Medulla oblongata (tissue), 1 donor: ENCODE measurements at regions not wholly inside any gene's neighbourhood (a gene's known extent, or its start where the extent isn't known, plus 50 kb on each side); places are given as distances from the start of the nearest gene placed in this dataset.

Experiments used
- DNase-seq: peaks from one replicate; pipeline ENCODE4 v3.0.0-alpha.2; 2015; ENCODE audit errors: extremely low spot score

DNA sequence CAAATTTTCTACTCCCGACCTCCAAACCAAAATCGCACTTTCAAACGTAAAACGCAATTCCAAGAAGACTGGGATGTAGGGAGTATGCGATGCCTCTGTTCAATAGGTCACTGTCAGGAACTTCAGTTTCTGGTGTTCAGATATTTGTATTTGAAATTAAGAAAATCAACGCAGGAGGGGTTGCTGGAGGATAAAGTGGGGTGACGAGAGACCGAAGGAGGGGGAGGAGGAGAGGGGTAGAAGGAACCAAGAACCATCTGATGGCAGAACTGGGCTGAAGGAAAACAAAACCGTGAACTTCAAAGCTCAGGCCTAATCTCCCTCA, 293.8 kb upstream of the NFE2L3 start:
- no peak for DNase-seq

DNA sequence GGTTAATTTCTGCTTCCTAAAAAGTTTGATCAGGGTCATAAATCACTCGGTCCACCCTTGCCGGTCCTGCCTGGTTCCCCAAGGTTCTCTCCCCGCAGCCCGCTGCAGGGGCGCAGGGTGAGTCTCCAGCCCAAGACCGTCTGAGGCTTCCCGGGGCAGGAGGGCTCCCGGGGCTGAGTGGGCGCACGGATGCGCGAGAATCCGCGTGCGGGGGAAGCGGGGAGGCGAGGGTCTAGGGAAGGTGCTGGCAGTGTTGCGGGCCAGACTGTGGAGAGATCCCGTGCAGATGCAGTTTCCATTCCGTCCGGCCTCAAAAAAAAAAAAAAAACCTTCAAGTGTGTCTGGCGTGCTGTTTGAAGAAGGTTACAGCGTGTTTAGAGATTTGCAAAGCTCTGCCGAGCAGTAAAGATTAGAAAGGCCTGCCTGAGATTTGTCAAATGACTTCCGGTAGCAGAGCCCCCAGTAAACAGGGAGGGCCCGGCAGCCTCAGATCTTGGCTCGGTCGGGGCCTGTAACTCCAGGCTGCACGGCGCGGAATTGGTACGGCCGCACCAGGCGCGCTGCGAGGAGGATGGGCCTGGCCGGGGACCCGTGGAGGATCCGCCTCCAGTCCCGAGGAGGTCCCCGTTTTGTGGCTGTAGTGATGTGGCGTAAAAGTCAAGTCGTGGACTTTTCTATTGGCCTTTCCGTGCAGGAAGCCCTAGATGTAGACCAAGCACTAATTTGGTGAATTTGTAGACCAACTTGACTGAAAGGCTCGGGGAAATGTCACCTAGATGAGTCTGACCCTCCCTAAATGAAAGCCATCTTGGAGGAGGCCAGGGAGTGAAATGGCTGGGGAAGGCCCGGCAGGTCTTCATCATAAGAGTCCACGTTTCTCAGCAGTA, 293.2 kb upstream of the NFE2L3 start:
- DNase-seq = no peak

DNA sequence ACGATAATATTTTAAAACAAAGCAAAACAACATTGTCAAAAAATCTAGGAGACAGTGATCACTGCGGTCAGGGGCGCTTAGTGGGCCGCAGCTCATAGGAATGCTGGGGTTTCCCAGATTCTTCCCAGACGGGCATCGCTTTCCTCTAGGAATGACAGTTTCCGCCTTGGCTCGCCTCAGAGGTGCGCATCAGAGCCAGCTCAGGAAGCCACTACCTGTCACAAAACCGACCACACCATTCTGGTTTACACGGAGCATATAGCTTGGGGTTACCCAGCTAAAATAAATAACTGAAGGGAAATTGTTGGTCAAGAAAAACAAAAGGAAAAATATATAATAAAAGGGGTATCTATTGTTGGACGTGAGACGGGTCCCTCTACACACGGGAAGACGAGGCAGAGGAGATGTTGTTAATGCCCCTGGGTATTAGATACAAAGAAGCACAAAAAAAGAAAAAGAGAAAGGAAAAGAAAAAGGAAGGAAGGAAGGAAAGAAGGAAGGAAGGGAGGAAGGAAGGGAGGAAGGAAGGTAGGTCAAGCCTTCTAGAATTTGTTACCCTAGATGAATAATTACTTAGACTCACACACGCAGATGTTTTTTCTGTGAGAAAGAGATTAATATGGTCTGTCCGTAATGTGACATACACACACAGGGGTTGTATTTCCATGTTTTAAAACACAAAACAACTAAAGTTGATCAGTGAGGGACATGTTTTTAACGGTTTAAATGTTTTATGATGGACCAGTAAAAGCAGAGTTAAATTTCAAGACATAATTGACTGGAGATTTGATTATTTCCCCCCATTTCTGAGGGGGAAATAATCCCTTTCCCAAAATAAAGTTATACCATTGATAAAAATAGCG, 292.4 kb upstream of the NFE2L3 start:
- DNase-seq = no peak

DNA sequence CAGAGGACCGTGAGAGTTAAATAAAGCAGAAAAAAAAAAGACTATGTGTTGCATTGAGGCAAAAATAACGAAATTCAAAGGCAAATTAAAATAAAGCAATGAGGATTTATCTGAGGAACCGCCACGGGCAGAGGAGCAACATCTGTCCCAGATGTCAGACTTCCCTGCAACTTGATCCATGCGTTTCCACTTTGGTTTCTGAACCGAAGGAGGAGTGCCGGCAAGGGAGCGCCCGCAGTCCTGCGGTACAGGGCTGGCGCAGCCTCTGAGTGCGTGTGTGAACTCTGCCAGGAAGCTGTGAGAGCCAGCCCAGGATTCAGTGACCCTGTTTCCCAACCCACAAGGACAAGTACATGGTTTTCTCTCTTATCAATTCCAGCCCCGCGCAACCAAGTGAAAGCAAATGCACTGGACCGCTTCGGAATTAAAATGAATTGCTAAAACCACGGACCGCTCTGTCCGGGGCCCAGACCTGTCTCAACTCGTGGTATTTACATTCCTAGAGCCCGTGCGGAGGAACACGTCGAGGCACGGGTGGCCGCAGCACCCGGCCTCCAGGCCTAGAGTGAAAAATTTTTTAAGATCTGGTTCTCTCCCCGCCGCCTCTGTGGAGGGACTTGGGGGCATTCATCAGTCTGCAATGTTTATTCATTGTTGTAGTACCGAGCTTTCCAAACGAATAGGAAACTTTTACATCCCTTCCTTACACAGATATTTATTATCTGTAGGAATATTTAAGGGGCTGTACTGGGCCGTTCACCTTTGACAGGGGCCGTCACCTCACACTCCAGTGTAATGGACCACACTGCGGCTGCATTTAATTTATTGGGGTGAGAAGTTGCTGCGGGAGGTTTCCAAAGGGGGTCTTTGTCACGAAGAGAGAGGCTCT, 291.5 kb upstream of the NFE2L3 start:
- no peak for DNase-seq

DNA sequence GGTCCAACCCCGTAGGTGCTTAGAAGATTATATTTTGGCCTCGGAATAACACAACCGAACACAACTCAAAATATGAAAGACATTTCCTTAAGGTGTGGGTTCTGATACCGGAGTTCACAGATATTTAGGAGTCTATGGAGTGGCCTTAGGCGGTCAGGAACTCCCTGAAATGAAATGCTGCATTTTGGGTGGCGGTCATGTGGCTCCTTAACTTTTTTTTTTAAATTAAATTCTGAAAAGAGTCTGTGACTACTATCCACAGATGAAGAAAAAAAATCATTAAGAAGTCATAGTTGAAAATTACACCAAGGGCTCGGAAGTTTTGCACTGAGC, 290.9 kb upstream of the NFE2L3 start:
- no peak for DNase-seq

DNA sequence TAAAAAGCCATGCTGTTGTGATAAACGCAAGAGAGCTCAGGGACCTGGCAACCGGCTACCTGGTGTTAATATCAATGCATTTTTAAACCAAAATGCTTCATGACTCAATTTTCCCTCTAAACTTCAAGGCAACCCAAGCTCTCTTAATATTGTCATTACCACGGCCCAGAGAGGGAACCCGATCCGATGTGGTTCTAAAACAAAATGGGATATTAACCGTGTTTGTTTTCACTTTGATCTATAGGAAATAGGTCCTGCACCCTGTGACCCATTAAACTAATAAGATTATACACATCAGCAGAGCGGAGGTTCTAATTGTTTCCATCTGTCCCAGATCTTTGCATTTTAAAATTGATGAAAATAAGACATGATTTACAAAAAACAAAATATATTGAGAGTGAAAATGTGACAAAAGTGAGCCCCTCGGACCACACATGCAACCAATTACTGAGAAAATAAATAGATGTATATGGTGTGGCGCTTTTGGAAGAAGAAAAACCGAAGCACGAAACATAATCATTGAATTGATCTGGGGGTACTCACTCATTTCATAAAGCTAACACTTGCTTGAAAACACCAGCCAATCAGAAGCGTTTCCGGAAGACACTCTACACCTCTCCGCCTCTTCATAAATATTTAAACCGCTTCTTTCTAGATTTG, 290.3 kb upstream of the NFE2L3 start:
- DNase-seq = no peak

DNA sequence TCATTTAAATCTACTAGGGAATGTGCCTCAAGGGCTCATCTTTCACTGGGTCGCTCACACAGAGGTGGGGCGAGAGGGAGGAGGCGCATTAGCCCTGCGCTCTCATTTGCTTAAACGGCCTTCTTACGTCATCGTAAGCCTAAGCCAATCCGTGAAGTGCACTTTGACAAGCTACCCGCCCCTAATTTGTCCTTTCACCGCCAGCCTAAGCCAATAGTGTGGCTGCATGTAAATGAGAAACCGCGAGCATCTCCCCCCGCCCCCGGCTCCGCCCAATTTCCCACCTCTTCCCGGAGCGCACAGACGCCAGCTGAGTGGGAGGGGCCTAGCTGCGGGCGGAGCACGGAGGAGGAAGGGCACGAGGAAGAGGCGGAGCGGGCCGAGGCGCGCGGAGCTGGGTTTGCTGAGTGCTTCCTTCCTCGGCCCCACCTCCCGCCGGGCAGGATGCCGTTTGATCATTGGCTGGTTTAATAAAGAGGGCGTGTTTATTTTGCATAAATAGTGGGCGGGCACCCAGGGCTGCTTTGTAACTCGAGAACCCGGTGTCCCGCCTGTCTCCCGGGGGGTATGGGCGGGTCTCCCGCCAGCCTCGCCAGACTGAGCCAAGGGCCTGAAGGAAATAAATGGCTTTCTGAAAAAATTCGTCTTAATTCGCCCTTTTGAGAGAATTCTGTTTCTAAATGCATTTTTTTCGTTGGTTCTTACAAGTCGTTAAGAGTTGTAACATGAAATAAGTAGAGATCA, 289.6 kb upstream of the NFE2L3 start:
- DNase-seq = peak; percentile 67

DNA sequence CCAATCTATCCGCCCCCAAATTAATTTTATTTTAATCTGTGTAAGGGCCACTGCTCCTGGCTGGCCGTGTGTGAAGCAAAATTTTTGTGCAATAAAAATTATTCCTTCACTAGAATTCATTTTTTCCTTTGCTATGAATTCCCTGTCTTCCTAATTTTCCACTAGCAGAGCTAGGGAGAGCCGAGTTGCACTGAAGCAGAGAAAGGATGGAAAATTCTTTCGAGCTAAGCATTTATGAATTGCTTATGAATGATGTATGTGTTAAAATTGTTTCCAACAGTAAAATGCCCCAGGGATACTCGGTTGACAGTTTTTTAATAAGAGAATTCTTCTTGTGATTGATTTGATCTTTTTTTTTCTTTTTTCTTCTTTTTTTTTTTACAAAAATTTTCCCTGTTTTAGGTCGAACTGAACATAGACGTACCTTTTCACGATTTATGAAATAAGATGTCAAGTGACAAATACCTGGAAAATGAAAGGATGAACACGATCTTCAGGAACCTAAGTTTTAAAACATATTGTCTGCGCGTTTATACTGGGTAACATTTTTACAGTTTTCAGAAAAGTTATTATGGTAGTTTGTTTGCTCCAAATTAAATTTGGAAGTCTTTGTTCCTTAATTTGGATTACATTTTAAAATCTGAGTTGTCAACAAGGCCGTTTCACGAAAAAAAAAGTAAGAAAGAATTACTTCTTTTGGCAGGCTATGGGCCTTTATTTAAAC, 288.8 kb upstream of the NFE2L3 start:
- no peak for DNase-seq

DNA sequence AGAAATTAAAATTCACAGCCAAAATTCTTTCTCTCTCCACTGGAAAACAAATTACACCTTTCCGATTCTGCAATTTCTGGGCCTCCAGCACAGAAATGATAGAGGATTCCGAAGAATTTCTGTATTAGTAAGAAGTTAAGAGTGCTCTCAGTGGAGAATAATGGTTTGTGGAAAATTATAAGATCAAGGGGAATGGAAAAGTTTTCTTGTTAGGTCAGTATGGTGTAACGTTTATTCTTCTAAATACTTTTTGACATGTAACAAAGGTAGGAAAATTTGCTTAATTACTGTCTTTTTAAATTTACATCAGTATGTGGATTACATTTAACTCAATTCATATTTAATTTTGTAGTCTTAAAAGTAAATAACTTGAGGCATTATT, 288.3 kb upstream of the NFE2L3 start:
- no peak for DNase-seq

DNA sequence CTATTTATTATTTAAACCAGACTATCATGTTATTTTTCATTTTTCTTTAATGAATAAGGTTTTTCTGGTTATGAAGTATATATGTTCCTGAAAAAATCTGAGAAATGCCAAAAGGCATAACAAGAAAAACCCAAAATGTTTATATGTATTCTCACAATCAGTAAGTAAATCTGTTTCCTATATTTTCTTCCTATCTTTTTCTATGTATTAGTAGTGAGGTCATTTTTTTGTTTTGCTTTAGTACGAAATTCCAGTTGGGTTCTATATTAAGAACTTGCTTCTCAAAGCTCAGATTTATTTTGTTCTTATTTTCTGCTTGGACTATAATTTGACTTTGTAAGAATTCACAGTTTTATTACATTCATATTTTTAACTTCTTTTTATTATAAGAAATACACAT, 287.5 kb upstream of the NFE2L3 start:
- no peak for DNase-seq

DNA sequence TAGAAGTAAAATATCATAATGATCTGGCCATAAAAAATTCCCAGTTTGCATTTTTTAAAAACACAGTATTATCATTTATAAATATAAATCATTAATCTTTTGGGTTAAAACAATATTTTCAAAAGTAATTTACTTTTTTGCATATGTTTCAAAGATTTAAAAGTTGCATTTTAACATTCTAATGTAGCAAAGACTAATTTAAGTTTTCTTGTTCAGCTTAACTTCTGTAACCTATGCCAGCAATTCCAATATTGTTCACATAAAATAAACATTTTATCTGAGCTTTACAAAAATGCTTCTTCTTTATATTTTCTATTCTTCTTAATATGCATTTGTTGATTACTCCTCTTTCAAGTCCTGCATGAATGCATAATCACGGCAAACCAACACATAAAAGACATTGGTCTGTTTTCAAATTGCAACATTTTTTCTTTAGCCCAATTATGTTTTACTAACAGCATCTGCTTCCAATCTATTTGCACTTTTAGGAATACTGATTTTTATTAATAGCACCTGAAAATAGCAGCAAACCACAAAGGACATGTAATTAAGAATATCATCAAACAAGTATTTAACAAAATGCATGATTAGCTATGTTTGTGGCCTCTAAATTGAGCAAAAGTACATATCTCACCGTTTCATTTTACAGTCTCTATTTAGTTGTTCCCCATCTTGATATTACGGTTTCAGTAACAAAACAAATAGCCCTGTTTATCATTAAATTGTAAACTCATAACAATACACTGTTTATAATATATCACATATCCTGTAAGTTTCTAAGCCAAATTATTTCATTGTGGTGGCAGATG, 286.9 kb upstream of the NFE2L3 start:
- DNase-seq = no peak

DNA sequence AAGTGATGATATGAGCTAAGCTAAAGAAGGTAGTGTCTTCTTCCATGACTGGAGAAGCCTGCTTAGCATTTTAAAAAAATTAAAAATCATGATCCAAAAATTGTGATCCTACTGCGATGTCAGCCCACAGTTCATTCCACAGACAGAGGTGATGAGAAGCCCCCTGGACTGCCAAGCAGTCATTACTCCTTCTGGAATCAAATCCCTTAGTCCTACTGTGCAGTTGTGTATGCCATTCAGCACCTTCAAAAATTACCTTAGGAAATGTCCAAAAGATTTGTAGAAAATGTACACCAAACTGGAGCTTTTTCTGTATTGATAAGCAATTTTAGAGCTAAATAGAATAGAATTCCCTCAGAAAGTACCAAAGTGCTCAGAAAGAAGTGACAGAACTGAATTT, 283.5 kb upstream of the NFE2L3 start:
- DNase-seq = no peak

DNA sequence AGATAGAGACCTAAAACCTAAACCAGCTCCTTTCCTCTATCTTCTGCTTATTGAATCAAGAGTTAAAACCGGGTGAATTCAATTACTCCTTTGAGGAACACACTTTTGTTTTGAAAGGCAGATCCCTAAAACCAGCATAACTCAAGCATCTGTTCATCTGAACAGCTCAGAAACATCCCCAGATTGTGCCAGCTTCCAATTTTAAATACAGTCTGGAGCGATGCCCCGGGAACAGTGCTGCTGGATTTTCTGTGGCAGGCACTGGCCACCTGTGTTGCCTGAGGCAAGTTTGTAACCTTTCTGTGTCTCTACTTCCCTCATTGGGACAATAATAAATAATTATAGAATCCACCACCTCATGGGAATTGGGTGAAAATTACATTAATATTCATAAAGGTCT, 281.4 kb upstream of the NFE2L3 start:
- DNase-seq = no peak

DNA sequence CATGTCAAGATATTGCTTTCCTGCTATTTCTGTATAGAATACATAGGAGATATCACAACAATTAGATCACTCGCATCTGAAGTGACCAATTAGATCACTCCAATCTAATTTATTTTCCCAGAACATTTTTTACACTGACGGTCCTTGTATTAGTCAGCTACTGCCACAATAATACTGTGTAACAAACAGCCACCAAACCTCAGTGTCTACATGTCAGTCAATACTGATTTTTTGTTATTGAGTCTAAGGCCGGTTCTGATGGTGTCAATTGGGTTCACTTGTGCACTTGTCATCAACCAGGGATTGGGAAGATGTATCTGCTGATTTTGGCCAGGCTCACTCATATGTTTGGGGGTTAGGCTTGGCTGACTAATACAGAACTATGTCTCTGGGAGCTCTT, 275.9 kb upstream of the NFE2L3 start:
- no peak for DNase-seq

DNA sequence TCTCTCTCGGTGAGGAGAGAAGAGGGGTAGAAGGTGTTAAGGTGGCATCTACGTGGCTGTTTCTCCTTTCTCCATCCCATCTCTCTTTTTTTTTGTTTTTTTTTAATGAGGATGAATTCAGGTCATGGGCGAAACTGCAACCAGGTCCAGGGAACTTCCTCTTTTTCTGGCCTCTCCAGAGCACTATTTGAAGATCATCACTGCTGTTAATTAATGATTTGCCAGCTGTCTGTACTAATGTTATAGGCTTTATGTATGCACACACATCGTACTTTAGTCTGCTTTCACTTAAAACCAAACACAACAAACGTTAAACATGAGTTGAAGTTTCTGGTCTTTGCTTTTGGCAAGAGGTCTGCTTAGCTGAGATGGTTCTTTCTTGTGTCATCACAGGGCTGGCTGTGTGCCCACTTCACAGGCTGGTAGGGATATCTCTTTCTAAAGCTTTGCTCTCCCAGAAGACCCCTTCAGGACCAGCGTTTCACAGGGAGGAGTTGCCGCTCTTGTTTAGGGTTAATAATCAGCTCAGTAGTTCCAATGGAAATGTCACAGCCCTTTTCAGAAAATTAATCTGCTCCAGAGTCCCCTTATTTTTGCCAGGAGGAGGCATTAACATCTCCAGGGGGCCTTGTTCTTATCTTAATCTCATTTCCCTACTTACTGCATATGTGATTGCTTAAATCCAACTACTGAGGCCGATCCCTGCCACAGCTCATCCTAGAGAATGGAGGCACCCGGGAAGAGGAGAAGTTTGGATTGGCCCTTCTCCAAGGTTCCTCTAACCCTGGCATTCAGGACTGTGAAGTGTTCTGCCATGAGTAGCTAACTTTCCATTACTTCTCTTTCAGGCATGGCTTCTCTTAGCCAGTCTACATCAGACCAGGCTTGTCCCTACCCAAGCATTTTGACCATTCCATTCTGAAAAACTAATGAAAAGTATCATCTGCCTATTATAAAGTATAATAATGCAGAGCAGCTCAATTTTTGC, 273.9 kb upstream of the NFE2L3 start:
- DNase-seq = no peak

DNA sequence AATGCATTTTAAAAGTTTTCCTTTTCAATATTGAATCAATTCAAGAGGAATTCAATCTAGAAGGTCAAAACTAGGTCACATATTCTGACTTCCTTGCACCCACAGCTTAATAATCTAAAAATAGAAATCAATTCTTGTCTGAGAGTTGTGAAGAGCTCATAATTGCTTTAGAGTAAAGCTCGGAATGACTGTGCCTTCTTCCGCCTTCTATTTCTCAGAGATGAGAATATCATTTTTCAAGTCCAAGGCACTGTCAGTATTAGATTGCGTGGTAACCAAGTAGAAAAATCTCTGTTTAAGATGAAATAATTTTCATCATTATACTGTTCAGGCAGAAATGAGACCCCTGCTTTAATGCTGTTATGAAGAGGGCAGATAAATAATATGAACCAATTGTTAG, 272.2 kb upstream of the NFE2L3 start:
- DNase-seq = no peak

DNA sequence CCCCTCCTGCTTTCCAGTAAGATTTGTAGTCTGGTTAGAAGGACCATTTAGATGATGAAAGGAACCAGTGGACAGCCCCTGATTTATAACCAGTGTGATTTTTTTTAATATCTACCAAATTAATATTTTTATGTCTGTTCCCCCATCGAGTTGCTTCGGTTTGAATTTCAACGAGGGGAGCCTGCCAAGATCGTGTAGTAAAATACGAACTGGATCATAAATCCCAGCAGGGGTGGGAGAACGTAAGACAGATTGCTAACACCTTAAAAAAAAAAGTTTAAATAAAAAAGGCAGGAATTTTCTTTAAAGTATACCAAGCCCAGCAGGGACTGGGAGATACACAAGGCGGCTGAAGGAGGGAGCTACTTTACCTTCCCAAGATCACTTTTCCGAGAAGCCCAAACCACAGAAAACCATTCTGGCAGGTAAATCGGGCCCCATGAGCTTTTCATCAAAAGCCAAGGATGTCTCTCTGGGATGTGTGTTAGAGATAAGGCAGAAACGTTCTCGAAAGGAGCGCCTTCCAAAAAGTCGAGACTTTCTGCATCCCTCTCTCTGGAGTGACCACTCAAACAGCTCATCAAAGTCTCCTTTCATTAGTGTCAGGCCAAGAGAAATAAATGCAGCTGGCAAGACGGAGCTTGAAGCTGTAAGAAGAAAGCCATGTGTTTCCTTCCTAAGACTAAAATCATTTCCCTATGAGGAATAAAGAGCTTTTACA, 270.5 kb upstream of the NFE2L3 start:
- no peak for DNase-seq
